ENCODE measurements at regions not wholly inside any gene's neighbourhood (a gene's known extent, or its start where the extent isn't known, plus 50 kb on each side); places are given as distances from the start of the nearest gene placed in this dataset.

DNA sequence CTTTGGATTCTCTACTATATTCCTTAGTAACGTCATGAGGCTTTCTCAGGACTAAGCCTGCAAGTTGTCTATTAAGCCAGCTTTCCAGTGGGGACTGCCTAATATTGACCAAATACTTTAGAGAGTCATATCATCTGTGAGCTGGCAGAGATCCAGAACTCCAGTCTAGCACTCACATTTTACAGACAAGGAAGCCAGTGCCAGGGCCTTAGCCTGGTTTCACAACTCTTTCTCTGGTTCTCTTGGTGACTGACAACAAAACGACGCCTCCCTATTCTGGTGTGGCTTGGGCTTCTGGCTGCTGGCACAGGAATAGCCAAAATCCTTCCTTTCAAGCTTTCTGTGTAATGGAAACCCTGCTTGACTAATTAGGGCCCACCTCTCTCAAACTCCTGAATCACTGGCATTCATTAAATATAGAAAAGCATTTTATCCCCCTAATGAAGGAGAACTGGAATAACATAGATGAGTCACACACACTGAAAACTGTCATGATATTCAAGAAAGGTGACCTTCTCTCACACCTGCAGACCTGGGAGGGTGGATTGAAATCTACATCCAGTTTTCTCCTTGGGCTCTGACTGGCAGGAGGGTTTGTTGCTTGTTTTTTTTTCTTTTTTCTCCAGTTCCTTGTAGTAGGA is 75.2 kb upstream of the UBL3 start:
- DNase-seq = peak in 2 of 14 donors; percentile 42

DNA sequence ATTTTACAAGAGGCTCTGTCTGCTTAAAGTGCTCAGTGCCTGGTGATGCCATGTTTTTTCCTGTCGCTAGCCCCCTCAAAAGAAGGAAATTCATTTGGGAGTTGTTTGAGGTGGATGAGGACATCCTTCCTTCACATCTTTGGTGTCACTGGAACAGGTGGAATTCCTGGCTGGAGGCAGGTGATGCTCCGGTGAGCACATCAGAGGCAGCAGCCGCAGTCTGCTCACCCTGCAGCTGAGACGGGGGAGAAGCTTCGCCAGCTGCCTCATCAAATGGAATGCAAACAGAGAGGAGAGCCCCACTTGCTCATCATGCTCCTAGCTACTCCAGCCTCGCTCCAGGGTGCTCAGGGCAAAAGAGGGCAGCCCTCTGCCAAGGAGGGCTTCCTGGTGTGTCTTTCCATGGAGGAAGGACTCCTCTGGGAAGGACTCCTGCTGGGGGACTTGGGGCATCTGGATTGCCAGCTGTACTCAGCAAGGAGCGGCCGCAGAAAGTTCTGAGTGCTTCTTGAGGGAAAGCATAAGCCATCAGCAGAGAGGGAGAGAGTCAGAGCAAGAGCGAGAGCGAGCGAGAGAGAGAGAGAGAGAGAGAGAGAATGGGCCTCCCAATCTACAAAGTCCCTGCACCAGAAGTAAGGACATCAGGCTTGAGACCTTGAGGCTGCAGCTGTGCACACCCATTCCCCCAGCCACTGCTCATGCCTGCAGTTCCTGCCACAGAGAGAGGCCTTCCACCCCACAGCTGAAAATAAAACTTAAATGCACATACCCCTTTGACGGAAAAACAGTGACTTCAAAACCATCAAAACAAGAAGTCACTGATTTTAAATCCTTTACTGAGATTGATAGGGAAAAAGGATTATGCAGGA is 74.3 kb upstream of the UBL3 start:
- no peak for DNase-seq

DNA sequence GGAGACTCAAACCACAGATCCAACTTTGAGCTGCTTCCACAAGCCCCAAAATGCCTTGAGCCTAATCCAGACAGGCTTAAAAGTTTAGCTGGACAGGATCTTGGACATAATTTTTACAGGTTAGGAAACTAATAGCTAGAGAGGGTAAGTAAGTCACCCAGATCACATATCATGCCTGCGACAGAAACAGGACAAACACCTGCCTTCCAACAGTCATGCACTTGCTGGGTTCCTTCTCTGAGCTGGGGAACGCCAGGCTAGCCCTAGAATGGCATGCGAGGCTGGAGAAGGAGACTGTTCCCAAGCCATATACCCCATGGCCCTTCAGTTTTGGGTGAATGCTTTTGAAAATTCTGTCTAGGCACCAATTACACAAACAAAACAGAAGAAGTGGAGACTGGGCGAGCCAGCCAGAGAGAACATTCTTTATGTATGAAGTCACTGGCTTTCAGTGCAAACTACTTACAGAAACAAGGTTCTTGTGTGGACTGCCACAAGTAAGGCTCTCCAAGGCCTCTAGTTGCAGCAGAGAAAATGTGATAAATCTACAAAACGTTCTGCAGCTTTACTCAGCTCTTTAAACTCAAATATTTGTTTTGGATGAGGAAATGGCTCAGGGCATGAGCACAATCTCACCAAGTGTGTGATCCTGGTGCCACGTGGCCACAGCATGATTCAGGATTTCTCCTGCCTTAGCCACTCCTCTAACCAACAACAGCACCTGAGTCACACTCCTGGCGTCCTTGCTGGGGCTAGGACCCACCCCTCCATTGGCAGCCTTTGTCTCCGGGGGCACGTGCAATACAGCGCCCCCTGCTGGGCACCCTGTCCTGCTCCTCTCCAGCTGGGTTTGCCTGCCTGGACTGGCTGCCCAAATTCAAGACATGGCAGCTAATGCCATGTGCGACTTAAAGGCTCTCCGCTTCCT is 73.4 kb upstream of the UBL3 start:
- DNase-seq = peak in 2 of 14 donors; percentile 24 to 44

DNA sequence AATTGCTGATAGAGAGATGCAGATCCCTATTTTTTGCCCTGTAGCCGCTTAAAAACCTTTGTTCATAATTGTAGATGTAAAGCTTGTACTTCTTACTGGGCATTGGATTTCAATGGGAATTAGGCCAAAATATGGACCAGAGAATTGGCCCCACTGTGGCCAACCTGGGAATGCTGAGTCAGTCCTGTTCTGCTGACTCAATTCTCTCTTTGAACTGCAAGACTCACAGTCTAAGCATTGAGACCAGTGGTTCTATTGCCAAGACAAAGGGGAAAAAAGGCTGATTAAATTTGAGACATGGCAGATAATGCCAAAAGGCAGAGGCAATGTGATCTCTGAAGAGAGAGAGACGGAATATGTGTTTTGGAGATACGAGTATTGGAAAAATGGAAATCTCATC is 72.5 kb upstream of the UBL3 start:
- no peak for DNase-seq

DNA sequence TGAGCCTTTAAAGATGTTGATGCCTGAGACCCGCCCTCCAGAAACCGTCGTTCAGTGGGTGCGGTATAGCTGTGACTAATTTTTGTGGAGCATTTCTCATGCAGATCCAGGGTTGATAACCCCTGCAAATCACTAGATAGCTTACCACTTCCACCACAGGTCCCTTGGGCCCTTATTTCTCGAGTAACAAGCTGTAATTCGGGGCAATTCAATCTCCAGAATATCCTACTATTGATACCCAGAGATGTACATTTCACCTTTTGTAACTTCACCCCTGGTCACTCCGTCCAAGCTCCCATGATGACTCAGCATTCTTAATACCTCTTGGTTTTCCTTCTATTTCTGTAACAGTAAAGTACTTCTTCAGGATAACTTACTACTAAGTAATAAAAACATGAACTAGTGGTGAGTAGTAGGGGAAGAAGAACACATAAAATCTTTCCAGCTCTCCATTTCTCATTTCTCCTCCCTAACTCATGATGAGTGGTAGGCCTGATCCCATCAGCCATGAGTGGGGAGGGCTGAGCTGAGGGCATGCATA is 71.9 kb upstream of the UBL3 start:
- no peak for DNase-seq

DNA sequence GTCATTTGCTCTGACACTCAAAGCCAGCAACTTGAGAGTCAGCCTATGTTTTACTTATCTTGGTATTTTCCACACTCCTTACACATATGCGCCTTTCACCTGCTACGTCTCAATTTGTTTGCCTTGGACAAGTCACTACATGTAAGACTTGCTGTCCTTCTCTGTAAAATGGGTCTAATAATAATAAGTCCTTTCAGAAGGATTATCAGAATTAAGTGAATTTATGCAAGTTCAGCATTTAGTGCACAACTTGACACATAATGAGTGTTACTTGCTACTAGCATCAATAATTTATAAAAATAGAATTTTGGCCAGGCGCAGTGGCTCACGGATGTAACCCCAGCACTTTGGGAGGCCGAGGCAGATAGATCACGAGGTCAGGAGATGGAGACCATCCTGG is 71.1 kb upstream of the UBL3 start:
- no peak for DNase-seq

DNA sequence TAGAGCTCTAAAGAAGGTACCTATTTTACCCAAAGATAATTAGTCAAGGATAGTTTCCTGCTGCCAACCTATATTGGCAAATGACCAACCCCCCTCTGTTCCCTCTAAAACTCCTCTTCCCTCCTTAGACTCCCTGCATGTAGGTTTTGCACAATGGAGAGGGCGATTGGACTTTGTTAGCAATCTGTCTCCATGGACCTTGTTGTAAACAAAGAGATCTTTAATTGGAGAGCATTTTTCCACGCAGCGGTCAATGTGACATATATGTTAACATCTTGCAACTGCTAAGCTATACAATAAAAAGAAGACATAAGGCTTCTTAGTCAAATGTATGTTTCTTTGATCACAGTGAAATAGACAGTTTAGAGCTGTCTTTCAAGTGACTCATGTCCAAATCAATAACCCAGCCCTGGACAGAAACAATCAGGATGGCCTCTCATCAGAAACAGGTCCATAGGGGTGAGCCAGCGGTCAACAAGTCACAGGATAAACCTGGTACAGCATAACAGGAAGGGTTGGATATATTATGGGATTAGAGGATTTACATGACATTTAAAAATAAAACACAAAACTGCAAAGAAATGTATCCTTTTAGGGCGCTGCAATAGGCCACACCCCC is 69.7 kb upstream of the UBL3 start:
- DNase-seq = no peak

DNA sequence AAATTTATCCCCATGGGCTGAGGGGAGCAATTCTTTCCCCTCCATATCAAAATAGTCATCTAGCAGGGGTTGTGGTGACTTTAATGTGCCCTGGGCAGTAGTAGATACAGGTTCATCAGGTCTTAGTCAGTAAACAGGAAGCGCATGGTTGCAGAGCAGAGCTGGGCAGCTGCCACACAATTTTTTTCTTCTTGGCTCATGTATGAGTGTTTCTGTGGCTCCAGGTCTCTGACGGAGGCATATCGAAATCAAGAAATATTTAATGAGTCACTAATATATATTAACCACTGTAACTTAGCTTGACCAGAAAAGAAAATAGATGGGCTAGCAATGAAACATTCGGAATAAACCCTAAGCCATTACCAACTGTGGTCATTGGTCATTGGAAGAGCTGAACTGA is 68.4 kb upstream of the UBL3 start:
- no peak for DNase-seq

DNA sequence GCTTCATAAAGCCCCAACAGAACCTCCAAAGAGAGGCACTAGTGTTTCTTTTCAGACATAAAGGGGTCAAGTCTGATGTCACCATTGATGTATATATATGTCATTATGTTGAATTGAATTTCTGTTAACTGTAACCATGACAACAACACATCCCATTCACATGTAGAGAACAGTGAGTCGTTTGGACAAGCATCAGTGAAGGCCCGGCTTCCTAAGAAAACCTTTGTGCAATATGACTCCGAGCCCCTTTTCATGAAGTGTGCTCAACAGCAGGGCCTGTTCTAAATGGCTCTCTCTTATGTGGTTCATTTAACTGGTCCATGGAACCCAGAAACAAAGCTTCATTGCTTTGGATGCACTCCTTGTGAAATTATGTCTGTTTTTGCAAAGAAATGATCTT is 67.2 kb upstream of the UBL3 start:
- no peak for DNase-seq

DNA sequence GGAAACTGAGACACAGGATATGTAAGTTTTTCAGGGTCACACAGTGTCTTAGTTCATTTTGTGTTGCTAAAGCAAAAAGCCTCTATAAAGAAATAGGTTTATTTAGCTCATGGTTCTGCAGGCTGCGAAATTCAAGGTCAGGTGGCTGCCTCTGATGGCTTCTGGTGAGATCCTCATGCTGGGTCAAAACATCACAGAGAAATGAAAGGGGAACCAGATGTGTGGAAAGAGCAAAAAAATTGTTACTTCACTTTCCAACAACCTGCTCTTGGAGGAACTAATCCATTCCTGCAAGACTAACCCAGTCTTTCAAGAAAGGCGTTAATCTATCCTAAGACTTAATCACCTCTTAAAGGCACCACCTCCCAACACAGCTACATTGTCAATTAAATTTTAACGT is 64.2 kb upstream of the UBL3 start:
- DNase-seq = no peak

DNA sequence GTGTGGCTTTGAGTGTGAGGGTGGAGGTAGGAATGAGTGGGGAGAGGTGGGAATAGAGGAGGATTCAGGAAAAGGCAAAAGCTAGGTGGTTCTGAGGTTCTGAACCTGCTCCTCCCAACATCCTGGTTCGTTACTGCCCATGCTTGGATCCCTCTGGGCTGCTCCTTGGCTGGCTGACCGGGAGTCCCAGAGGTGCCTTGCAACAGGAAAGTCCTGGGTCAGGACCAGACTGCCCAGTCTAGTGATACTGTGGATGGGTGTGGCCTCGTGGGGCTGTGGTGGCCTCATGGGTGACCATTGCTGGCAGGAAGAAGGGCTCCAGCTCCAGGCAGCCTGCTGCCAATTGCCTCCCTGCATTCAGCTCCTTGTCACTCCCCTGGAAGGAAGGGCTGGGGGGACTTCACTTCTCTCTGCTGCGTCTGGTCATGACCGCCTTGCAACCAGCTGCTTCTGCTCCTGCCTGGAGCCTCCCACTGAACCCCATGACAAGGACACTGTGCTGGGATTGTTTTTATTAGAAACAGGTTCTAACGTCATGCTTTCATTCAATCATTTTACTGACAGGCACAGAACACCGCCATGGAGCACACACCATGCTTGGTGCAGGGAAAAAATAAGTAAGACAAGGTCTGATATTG is 61.5 kb upstream of the UBL3 start:
- no peak for DNase-seq

DNA sequence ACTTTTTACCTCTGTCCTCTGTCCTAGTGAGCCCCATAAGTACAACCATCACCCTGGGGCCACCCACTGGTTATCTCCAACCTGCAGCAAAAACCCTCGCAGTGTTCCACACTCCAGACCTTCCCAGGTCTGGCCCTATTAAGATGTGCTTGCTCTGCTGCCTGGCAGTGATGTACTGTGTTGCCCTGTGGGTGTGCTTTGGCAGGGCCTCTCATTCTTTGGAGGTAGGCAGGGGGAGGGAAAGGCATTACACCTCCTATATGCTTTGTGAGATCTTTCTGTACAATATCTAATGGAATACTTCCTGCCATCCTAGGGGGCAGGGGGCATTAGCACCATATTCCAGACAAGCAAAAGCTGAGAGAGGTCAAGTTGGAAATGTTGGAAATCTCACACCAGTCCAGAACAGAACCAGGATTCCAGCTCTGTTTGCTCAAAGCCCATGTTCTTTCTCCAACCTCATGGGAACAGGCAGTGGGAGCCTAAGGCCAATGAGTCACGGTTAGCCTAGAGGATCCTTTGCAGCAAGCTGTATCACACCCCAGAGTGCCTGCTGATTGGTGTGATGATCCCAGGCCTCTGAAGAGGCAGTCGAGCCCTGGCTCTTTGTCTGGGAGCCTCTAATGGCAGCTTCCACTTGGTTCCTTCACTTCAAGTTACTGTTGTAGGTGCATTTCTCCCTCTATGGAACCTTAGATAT is 59.7 kb upstream of the UBL3 start:
- DNase-seq = no peak

DNA sequence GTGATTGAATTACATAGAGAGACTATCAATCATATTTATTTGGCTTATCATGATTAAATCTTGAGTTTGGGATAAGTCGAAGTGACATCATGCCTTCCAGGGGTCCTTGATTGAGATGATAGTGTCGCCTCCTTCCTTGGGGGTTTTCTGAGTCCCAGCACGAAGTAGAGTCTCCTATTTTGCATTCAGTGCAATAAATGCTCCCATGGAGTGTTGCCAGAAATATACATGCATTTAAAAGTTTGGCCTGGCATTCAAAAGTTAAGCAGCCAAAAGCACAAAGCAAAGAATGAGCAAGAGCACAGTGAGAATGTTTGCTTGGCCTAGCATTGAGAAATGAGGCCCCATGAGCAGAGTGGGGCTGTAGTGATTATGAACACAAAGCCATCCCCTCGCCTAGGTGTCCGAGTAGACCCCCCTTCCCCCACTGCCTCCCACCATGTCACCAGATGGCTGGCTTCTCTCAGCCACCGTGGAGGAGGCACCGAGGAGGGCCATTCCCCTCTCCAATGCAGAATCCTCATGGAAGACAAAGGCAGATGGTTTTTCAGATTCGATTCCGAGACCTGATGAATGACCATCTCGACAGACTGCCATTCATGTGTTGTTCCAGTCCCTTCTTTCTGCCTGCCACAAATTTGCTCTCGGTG is 58.8 kb upstream of the UBL3 start:
- DNase-seq = no peak

DNA sequence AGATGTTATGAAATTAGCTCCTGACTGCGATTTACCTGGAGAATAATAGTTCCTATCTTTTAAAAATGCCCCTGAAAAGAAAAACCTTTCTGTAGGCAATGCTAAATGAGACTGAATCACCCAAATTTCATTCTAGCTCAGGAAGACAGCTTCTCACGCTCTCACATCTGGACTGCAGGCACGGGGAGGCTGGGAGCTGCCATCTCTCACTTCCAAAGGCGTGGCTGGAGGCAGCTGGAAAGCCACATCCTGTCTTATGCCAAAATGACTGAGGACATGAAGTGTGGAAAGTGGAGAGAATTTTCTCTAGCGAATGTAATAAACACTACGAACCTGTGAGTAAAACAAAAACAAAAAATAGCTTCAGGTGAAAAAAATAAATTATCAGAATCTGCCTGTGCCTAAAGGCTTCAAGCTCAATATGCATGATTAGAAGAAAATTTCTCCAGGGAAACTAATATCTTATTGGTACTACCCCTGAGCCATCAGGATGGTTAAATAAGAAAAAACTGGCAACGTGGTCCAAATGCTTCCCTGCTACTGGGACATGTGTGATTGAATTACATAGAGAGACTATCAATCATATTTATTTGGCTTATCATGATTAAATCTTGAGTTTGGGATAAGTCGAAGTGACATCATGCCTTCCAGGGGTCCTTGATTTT is 58.1 kb upstream of the UBL3 start:
- DNase-seq = no peak

DNA sequence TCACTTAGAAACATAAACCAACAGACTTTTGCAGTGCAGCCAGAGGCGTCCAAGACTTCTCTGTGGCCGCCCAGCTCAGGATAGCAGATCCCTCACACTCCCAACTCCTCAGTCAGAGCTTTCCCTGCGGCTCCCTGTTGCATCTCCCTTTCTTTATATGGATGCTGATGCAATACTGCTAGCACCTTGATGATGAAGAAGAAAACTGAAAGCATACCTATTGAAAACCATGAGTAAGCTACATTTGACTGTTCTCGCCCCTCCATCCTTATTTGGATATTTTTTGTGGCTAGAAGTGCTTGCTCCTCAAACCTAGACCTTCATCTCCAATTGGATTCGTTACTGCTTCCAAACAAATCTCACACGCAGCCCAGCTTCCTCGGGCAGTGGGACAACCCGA is 57.3 kb upstream of the UBL3 start:
- DNase-seq = no peak

DNA sequence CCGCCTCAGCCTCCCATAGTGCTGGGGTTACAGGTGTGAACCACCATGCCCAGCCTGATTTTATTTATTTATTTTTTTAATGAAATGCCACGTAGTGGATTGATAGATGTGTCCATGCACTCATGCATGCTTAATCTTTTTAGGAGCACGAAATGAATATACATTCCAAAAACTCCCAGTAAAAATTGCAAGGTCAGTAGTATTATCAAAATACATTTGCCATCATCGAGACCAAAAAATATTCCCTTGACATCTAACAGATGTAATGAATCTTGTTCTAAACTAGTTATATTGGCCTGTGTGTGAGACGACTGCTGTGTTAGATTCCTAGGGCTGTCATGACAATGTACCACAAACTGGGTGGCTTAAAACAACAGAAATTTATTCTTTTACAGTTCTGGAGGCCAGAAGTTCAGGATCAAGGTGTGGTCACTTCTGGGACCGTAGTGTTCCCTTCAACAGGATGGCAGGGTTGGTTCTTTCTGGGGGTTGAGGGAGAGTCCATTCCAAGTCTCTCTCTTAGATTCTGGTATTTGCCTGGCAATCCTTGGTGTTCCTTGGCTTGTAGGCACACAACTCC is 56.1 kb upstream of the UBL3 start:
- no peak for DNase-seq

DNA sequence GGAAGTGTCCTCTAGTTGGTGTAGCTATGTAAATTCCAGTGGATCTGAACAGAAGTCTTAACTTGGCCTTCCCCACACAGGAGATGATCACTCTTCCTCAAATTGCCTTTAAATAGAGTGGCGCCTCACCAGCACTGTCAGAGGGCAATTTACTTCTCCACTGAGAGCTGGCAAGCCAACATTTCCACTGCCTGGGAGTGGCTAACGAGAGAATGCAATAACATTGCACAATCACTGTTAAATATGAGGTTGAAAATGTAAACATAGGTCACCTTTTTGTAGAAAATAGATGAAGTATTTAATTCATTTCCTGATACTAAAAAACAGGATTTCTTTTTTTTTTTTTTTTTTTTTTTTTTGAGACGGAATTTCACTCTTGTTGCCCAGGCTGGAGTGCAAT is 55.4 kb upstream of the UBL3 start:
- DNase-seq = no peak

DNA sequence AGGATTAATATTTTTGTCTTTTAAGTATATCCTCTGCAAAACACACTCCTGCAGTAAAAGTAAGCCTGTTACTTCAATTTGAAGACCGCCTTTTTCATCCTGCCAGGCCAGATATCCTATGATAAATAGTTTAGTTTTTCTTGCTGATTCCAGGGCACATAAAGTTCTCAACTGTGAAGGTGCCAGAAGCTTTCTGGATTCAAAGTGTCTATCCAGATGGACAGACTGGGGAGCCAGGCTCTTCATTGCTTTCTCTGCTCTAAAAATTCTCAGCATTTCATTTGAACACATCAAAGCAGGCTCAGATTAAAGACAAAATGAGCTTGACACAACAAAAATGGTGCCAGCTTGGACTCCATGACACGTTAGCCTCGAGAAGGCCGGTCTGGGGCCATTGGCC is 53.6 kb upstream of the UBL3 start:
- peak in 1 of 14 donors; percentile 11 for DNase-seq

DNA sequence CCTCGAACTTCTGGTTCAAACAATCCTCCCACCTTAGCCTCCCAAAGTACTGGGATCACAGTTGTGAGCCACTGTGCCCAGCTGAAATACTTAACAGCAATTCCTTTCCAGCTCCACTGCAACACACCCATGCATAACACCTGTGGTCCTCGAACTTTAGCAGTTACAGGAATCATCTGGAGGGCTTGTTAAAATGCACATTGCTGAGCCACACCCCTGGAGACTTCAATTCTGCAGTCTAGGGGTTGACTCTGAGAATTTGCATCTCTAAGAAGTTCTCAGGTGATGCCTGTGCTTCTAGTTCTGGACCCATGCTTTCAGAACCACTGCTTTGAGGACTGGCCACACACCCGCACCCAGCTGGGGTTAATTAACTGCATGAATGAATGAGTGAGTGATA is 53.1 kb upstream of the UBL3 start:
- DNase-seq = no peak
